NB4 (cell line): ENCODE measurements at regions not wholly inside any gene's neighbourhood (a gene's known extent, or its start where the extent isn't known, plus 50 kb on each side); places are given as distances from the start of the nearest gene placed in this dataset.

Source experiments
- DNase-seq: peaks from one replicate; pipeline ENCODE4 v3.0.0; 2010; ENCODE audit warnings: low read depth
- H3K4me3 ChIP-seq: one replicate; pipeline ENCODE4 v1.5.1; 2011; ENCODE audit warnings: mild to moderate bottlenecking, low read depth, low read length, moderate library complexity
- CTCF ChIP-seq: IDR thresholded peaks from one replicate; pipeline ENCODE4 v1.5.1; 2012; ENCODE audit warnings: low read depth, low read length
- MAX ChIP-seq: IDR thresholded peaks from 2 replicates; pipeline ENCODE4 v1.6.1; 2011; ENCODE audit warnings: low read depth, low read length
- MYC ChIP-seq: IDR thresholded peaks from 2 replicates; pipeline ENCODE4 v1.6.1; 2011; ENCODE audit warnings: low read depth, low read length
- POLR2A ChIP-seq: IDR thresholded peaks from 2 replicates; pipeline ENCODE4 v1.6.1; 2011; ENCODE audit warnings: mild to moderate bottlenecking; ENCODE audit not compliant: insufficient read length; ENCODE audit errors: extremely low read depth

- DNase-seq = no peak
- no peak overlapping the region for H3K4me3 ChIP-seq
- TF ChIP-seq MAX = no peak
- TF ChIP-seq POLR2A = no peak
- TF ChIP-seq MYC = no peak
- no peak for TF ChIP-seq CTCF
Observed at GRCh38 chr5:118185018-118185417, 803.3 kb downstream of the DTWD2 start.

- no peak for DNase-seq
- no peak overlapping the region for H3K4me3 ChIP-seq
- TF ChIP-seq CTCF (no peak), MAX (no peak), MYC (no peak), POLR2A (no peak)
Observed at GRCh38 chr5:118176146-118176545, 812.2 kb downstream of the DTWD2 start.

GRCh38 chr5:118174671-118175070, 813.7 kb downstream of the DTWD2 start:
- no peak for TF ChIP-seq CTCF
- TF ChIP-seq MYC = no peak
- no peak for TF ChIP-seq POLR2A
- no peak for TF ChIP-seq MAX
- H3K4me3 ChIP-seq = no peak overlapping the region
- no peak for DNase-seq

- no peak for DNase-seq
- TF ChIP-seq CTCF (no peak), MAX (no peak), POLR2A (no peak), MYC (no peak)
- H3K4me3 ChIP-seq = no peak overlapping the region
Observed at GRCh38 chr5:118173340-118173739, 815.0 kb downstream of the DTWD2 start.

GRCh38 chr5:118165619-118166018, 822.7 kb downstream of the DTWD2 start:
- DNase-seq = no peak
- H3K4me3 ChIP-seq = no peak overlapping the region
- TF ChIP-seq MYC (no peak), CTCF (no peak), POLR2A (no peak), MAX (no peak)

- H3K4me3 ChIP-seq = no peak overlapping the region
- DNase-seq = no peak
- TF ChIP-seq CTCF (no peak), POLR2A (no peak), MAX (no peak), MYC (no peak)
Observed at GRCh38 chr5:118156181-118156580, 832.2 kb downstream of the DTWD2 start.
